Small intestine (tissue), 7 donors: ENCODE measurements at regions not wholly inside any gene's neighbourhood (a gene's known extent, or its start where the extent isn't known, plus 50 kb on each side); places are given as distances from the start of the nearest gene placed in this dataset.
"Not testable (repeated sequence)": the region's sequence is repeated elsewhere in the genome, so short reads cannot be mapped to it uniquely, and the experiment has no call there.

ENCODE experiments used
- DNase-seq, 2 donors: peaks; one replicate each; pipeline versions ENCODE4 v3.0.0 to v3.0.0-alpha.2; 2013
- FAIRE-seq: peaks from 2 replicates; lab custom pipeline; 2012; peaks lifted over from hg19 to GRCh38; lab: Jason Lieb, UNC
- H3K27ac ChIP-seq, 3 donors: one replicate each; pipeline ENCODE4 v1.5.1; 2013; ENCODE audit warnings: low read length in 2 of 3, mild to moderate bottlenecking in 2 of 3, control low read depth in 1 of 3, inconsistent platforms in 1 of 3, low read depth in 1 of 3, moderate library complexity in 1 of 3
- H3K27me3 ChIP-seq, 3 donors: one replicate each; pipeline ENCODE4 v1.6.1; 2013; ENCODE audit warnings: low read length in 3 of 3, inconsistent platforms in 1 of 3; ENCODE audit not compliant: control insufficient read depth in 3 of 3, insufficient read depth in 3 of 3
- H3K36me3 ChIP-seq, 3 donors: one replicate each; pipeline ENCODE4 v1.6.1; 2013; ENCODE audit warnings: low read length in 3 of 3, inconsistent platforms in 1 of 3, low read depth in 1 of 3, mild to moderate bottlenecking in 1 of 3, moderate library complexity in 1 of 3; ENCODE audit not compliant: control insufficient read depth in 3 of 3, insufficient read depth in 2 of 3
- H3K4me1 ChIP-seq, 3 donors: one replicate each; pipeline ENCODE4 v1.6.1; 2013; ENCODE audit warnings: low read length in 2 of 3, inconsistent platforms in 1 of 3, low read depth in 1 of 3, mild to moderate bottlenecking in 1 of 3, moderate library complexity in 1 of 3; ENCODE audit not compliant: control insufficient read depth in 3 of 3, insufficient read depth in 2 of 3
- H3K4me3 ChIP-seq, 3 donors: one replicate each; pipeline ENCODE4 v1.5.1; 2013; ENCODE audit warnings: low read length in 3 of 3, control low read depth in 1 of 3, inconsistent platforms in 1 of 3, low read depth in 1 of 3, mild to moderate bottlenecking in 1 of 3, moderate library complexity in 1 of 3
- H3K9me3 ChIP-seq, 2 donors: one replicate each; pipeline ENCODE4 v1.6.1; 2013; ENCODE audit warnings: low read depth in 1 of 2, low read length in 1 of 2; ENCODE audit not compliant: control insufficient read depth in 2 of 2, insufficient read depth in 1 of 2
- WGBS, 3 donors: extraction: QIAGEN DNeasy Blood & Tissue Kit; methylation state at CpG; one replicate each; pipeline ENCODE4 v1.1.7; 2013; 5-methylcytosine and 5-hydroxymethylcytosine counted together
- donor health status: healthy with polysubstance abuse.
- donor health status: control.
- donor health status: control.
- donor health status: Bipolar disorder and iron deficiency.
- donor health status: healthy.

GRCh38 chr15:35178186-35178585 is 93.1 kb upstream of the NANOGP8 start:
- H3K4me3 ChIP-seq, H3K4me1 ChIP-seq, H3K27me3 ChIP-seq, H3K9me3 ChIP-seq, H3K36me3 ChIP-seq, FAIRE-seq, DNase-seq, H3K27ac ChIP-seq: not testable (repeated sequence)
- 74 to 82% (median 79%) methylated on average over 1 of the region's 1 CpG for WGBS, 3 donors

GRCh38 chr15:35174948-35175347 is 89.9 kb upstream of the NANOGP8 start:
- DNase-seq = no peak
- Histone ChIP-seq H3K4me3 (no peak overlapping the region), H3K27ac (no peak overlapping the region), H3K4me1 (no peaks in the 10 kb centered on the region), H3K9me3 (no peaks in the 10 kb centered on the region), H3K36me3 (no peaks in the 10 kb centered on the region), H3K27me3 (no peaks in the 10 kb centered on the region)
- WGBS, 3 donors = 68 to 74% (median 68%) methylated on average over 3 of the region's 3 CpGs
- FAIRE-seq = no peak

- Histone ChIP-seq H3K27ac (no peak overlapping the region), H3K4me3 (no peak overlapping the region), H3K4me1 (no peaks in the 10 kb centered on the region), H3K9me3 (no peaks in the 10 kb centered on the region), H3K27me3 (no peaks in the 10 kb centered on the region), H3K36me3 (no peaks in the 10 kb centered on the region)
- no peak for FAIRE-seq
- DNase-seq = no peak
- 68 to 79% (median 75%) methylated on average over 4 of the region's 4 CpGs for WGBS, 3 donors
Observed at GRCh38 chr15:35173444-35174118, 88.5 kb upstream of the NANOGP8 start.

- Histone ChIP-seq H3K36me3 (no peaks in the 10 kb centered on the region), H3K27ac (no peak overlapping the region), H3K27me3 (no peaks in the 10 kb centered on the region), H3K4me1 (no peaks in the 10 kb centered on the region), H3K4me3 (no peak overlapping the region), H3K9me3 (no peaks in the 10 kb centered on the region)
- no peak for FAIRE-seq
- no peak for DNase-seq
- WGBS, 3 donors = 73 to 90% (median 76%) methylated on average over 3 of the region's 3 CpGs
Observed at GRCh38 chr15:35170207-35170606, 85.1 kb upstream of the NANOGP8 start.

GRCh38 chr15:35168464-35168863 is 83.4 kb upstream of the NANOGP8 start:
- no peak for DNase-seq
- no peaks in the 10 kb centered on the region for H3K36me3 ChIP-seq
- H3K4me1 ChIP-seq = no peaks in the 10 kb centered on the region
- no peaks in the 10 kb centered on the region for H3K9me3 ChIP-seq
- WGBS, 3 donors = 40 to 72% (median 67%) methylated on average over 4 of the region's 4 CpGs
- H3K4me3 ChIP-seq = no peak overlapping the region
- FAIRE-seq = no peak
- no peak overlapping the region for H3K27ac ChIP-seq
- H3K27me3 ChIP-seq = no peaks in the 10 kb centered on the region

- Histone ChIP-seq H3K36me3 (no peaks in the 10 kb centered on the region), H3K9me3 (no peaks in the 10 kb centered on the region), H3K4me1 (no peaks in the 10 kb centered on the region), H3K27me3 (no peaks in the 10 kb centered on the region), H3K4me3 (no peak overlapping the region), H3K27ac (no peak overlapping the region)
- WGBS, 3 donors = 80 to 89% (median 81%) methylated on average over 2 of the region's 2 CpGs
- no peak for DNase-seq
- FAIRE-seq = no peak
Observed at GRCh38 chr15:35167675-35168074, 82.6 kb upstream of the NANOGP8 start.

- DNase-seq (no peak), FAIRE-seq (no peak)
- Histone ChIP-seq H3K27ac (no peak overlapping the region), H3K27me3 (no peaks in the 10 kb centered on the region), H3K9me3 (peaks cover 0 to 2% of the 10 kb centered on the region in 2 donors), H3K4me1 (no peaks in the 10 kb centered on the region), H3K36me3 (no peaks in the 10 kb centered on the region), H3K4me3 (no peak overlapping the region)
- WGBS, 3 donors = 88 to 96% (median 88%) methylated on average over 3 of the region's 3 CpGs
Observed at GRCh38 chr15:35166730-35167359, 81.8 kb upstream of the NANOGP8 start.

GRCh38 chr15:35161694-35162093 is 76.6 kb upstream of the NANOGP8 start:
- no peak overlapping the region for H3K27ac ChIP-seq
- no peaks in the 10 kb centered on the region for H3K36me3 ChIP-seq
- peaks cover 0 to 6% of the 10 kb centered on the region in 2 donors for H3K9me3 ChIP-seq
- WGBS, 3 donors = 93 to 100% (median 96%) methylated on average over 1 of the region's 1 CpG
- no peaks in the 10 kb centered on the region for H3K27me3 ChIP-seq
- no peak overlapping the region for H3K4me3 ChIP-seq
- DNase-seq (no peak), FAIRE-seq (no peak)
- no peaks in the 10 kb centered on the region for H3K4me1 ChIP-seq
